Neural crest cell (in vitro differentiated cells): ENCODE measurements at regions not wholly inside any gene's neighbourhood (a gene's known extent, or its start where the extent isn't known, plus 50 kb on each side); places are given as distances from the start of the nearest gene placed in this dataset.

Experiments
- DNase-seq: peaks from one replicate; pipeline ENCODE4 v3.0.0; 2021; ENCODE audit warnings: low read depth, mixed read lengths, low spot score
- H3K27ac Mint-ChIP-seq: one replicate; pipeline ENCODE4 v1.8.0; 2021; ENCODE audit warnings: mild to moderate bottlenecking, mixed read lengths; ENCODE audit not compliant: unreplicated experiment
- H3K27me3 Mint-ChIP-seq: 2 replicates; pipeline ENCODE4 v1.8.0; 2021; ENCODE audit warnings: low read depth, mild to moderate bottlenecking, mixed read lengths
- H3K36me3 Mint-ChIP-seq: 2 replicates; pipeline ENCODE4 v1.8.0; 2021; ENCODE audit warnings: low read depth, mild to moderate bottlenecking, mixed read lengths
- H3K4me1 Mint-ChIP-seq: 2 replicates; pipeline ENCODE4 v1.8.0; 2021; ENCODE audit warnings: mixed read lengths
- H3K4me3 Mint-ChIP-seq: one replicate; pipeline ENCODE4 v1.8.0; 2021; ENCODE audit warnings: mild to moderate bottlenecking, mixed read lengths
- H3K9me3 Mint-ChIP-seq: 2 replicates; pipeline ENCODE4 v1.8.0; 2021; ENCODE audit warnings: mixed read lengths
- TF ChIP-seq, protein P1 (sequence below): fragments of 200-600 bp; sonication (generic); conservative IDR thresholded peaks from 2 replicates; pipeline ENCODE4 v1.5.0; 2021; ENCODE audit warnings: antibody characterized with exemption, mild to moderate bottlenecking

DNA sequence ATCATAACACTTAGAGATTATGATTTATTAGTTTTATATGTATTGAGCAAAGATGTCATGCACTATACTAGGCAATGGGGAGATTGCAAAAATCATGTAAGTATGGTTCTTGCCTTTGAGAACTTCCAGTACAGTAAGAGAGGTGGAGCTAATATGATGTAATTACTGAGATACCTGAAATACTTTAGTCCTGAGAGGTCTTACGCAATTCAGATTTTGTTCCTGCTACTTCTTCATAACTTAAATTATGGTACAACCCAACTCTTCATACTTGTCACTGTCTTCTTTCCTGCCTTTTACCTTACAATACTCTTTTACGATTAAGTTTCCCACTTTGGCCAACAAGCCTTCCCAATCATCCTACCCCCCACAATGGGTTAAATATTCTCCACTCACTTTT, 564.2 kb upstream of the PITX2 start:
- Mint-ChIP-seq H3K27me3 (no peaks in the 10 kb centered on the region), H3K4me3 (no peak overlapping the region), H3K36me3 (no peaks in the 10 kb centered on the region), H3K4me1 (no peaks in the 10 kb centered on the region), H3K27ac (no peak overlapping the region), H3K9me3 (peaks cover 2% of the 10 kb centered on the region)
- TF ChIP-seq, protein P1, sequence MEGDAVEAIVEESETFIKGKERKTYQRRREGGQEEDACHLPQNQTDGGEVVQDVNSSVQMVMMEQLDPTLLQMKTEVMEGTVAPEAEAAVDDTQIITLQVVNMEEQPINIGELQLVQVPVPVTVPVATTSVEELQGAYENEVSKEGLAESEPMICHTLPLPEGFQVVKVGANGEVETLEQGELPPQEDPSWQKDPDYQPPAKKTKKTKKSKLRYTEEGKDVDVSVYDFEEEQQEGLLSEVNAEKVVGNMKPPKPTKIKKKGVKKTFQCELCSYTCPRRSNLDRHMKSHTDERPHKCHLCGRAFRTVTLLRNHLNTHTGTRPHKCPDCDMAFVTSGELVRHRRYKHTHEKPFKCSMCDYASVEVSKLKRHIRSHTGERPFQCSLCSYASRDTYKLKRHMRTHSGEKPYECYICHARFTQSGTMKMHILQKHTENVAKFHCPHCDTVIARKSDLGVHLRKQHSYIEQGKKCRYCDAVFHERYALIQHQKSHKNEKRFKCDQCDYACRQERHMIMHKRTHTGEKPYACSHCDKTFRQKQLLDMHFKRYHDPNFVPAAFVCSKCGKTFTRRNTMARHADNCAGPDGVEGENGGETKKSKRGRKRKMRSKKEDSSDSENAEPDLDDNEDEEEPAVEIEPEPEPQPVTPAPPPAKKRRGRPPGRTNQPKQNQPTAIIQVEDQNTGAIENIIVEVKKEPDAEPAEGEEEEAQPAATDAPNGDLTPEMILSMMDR, result no peak
- DNase-seq, result no peak

- Mint-ChIP-seq H3K36me3 (no peaks in the 10 kb centered on the region), H3K9me3 (no peaks in the 10 kb centered on the region), H3K4me1 (no peaks in the 10 kb centered on the region), H3K4me3 (no peak overlapping the region), H3K27ac (no peak overlapping the region), H3K27me3 (peaks cover 6% of the 10 kb centered on the region)
- DNase-seq, result no peak
- TF ChIP-seq, protein P1, result no peak
Observed at GRCh38 chr4:111198446-111198845, 575.6 kb upstream of the PITX2 start.

DNA sequence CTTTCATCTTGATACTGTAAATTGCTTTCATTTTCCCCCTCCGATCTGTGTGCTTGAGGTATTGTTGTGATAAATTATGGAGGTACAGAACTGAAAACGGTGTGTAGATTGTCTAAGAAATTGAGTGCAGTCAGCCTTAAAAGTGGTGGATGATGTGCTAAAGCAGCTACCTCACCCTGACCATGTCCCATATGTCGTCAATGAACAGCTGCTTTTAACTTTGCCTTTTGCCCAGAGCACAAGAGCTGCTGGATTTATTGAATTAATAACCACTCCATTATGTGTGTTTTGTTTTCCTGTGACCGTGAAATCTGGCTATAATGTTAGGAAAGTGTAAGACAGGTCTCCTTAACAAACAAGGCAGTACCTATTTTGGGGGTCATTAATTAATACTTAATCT, 581.9 kb upstream of the PITX2 start:
- H3K36me3 Mint-ChIP-seq, result no peaks in the 10 kb centered on the region
- no peak overlapping the region for H3K27ac Mint-ChIP-seq
- H3K9me3 Mint-ChIP-seq, result no peaks in the 10 kb centered on the region
- peaks cover 3% of the 10 kb centered on the region for H3K27me3 Mint-ChIP-seq
- no peak overlapping the region for H3K4me3 Mint-ChIP-seq
- no peaks in the 10 kb centered on the region for H3K4me1 Mint-ChIP-seq
- TF ChIP-seq, protein P1, result no peak
- DNase-seq, result no peak

- Mint-ChIP-seq H3K27ac (no peak overlapping the region), H3K9me3 (no peaks in the 10 kb centered on the region), H3K4me3 (no peak overlapping the region), H3K4me1 (no peaks in the 10 kb centered on the region), H3K27me3 (no peaks in the 10 kb centered on the region), H3K36me3 (no peaks in the 10 kb centered on the region)
- DNase-seq, result no peak
- TF ChIP-seq, protein P1, result no peak
Observed at GRCh38 chr4:111208970-111209369, 586.1 kb upstream of the PITX2 start.

- no peak for DNase-seq
- Mint-ChIP-seq H3K27me3 (no peaks in the 10 kb centered on the region), H3K27ac (no peak overlapping the region), H3K36me3 (no peaks in the 10 kb centered on the region), H3K9me3 (no peaks in the 10 kb centered on the region), H3K4me1 (no peaks in the 10 kb centered on the region), H3K4me3 (no peak overlapping the region)
- TF ChIP-seq, protein P1, result no peak
Observed at GRCh38 chr4:111209706-111210105, 586.8 kb upstream of the PITX2 start.

DNA sequence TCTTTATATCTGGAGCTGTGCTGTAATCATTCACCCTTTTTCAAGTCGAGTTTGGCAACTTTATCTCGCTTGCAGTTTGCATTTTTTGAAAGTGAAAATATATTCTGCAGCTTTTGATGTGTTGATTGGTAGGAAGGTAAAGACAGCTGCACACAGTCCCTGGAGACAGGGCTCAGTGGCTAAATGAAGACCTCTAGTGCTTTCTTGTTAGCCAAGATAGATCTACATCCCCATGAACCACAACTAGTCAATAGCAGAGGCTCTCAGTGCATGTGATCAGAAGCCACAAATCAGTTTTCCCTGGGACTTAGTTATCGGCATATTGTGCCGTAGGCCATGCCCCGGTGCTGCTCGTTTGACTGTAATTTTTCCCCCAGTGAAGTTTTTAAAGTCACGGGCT, 587.7 kb upstream of the PITX2 start:
- Mint-ChIP-seq H3K27ac (no peak overlapping the region), H3K36me3 (no peaks in the 10 kb centered on the region), H3K9me3 (no peaks in the 10 kb centered on the region), H3K4me1 (no peaks in the 10 kb centered on the region), H3K4me3 (no peak overlapping the region), H3K27me3 (peaks cover 3% of the 10 kb centered on the region)
- no peak for DNase-seq
- TF ChIP-seq, protein P1, result no peak
